Activated CD4-positive, alpha-beta T cell treated with anti-CD3 and anti-CD28 coated beads for 36 hours (primary cell): ENCODE measurements at regions not wholly inside any gene's neighbourhood (a gene's known extent, or its start where the extent isn't known, plus 50 kb on each side); places are given as distances from the start of the nearest gene placed in this dataset.

Source experiments
- ATAC-seq: fragments of 200-7000 bp; cut with Tn5 transposase; one replicate; pipeline ENCODE4 v1.10.0; 2021; ENCODE audit warnings: mild to moderate bottlenecking, moderate library complexity
- CTCF ChIA-PET: fragments of 350-600 bp; sonication (Branson Sonifier 250); formaldehyde crosslinking; loops from one replicate; lab custom pipeline; 2021; ENCODE audit warnings: antibody characterized with exemption; lab: Charles Lee
- POLR2A ChIA-PET: fragments of 350-600 bp; sonication (Branson Sonifier 250); formaldehyde crosslinking; loops from one replicate; lab custom pipeline; 2021; ENCODE audit warnings: antibody characterized with exemption, inconsistent platforms; lab: Charles Lee
- DNase-seq: peaks from one replicate; pipeline ENCODE4 v3.0.0-alpha.2; 2020
- H3K27ac Mint-ChIP-seq: one replicate; pipeline ENCODE4 v1.8.0; 2021; ENCODE audit warnings: mixed read lengths
- H3K27me3 Mint-ChIP-seq: one replicate; pipeline ENCODE4 v1.8.0; 2021; ENCODE audit warnings: mixed read lengths
- H3K36me3 Mint-ChIP-seq: one replicate; pipeline ENCODE4 v1.8.0; 2021; ENCODE audit warnings: low read depth, mixed read lengths
- H3K4me1 Mint-ChIP-seq: one replicate; pipeline ENCODE4 v1.8.0; 2021; ENCODE audit warnings: mixed read lengths
- H3K4me3 Mint-ChIP-seq: one replicate; pipeline ENCODE4 v1.8.0; 2021; ENCODE audit warnings: mild to moderate bottlenecking, moderate library complexity, mixed read lengths
- H3K9me3 Mint-ChIP-seq: one replicate; pipeline ENCODE4 v1.8.0; 2021; ENCODE audit warnings: low read depth, mixed read lengths
- intact Hi-C, 2 experiments: fragments of 100-400 bp; cut with DNase I in 1 of 2; cut with micrococcal nuclease in 1 of 2; formaldehyde crosslinking; loops; one replicate each; pipeline versions ENCODE4 v1.14.2 to v1.15.1; 2022 to 2024; cut with DNase I, micrococcal nuclease

DNA sequence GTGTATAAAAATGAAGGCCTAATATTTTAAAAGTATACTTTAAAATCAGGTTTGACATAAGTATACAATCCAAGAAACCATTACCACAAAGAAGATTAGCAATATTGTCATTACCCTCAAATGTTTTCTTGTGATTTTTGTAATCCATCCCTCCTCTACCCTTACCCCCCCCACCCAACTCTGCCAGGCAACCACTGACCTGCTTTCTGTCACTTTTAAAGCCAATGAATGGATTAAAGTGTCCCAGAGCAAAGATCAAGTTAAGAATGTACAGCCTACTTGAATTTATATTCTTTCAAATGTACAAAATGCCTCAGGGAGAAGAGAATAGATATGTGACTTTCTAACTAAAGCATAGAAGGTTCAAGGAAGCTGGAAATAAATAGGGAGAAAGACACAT lies 1038.8 kb upstream of the GBE1 start:
- no peaks in the 10 kb centered on the region for H3K4me1 Mint-ChIP-seq
- intact Hi-C loops: no loop called here
- no peaks in the 10 kb centered on the region for H3K27me3 Mint-ChIP-seq
- DNase-seq (no peak), ATAC-seq (no peak)
- H3K9me3 Mint-ChIP-seq: peaks cover 10% of the 10 kb centered on the region
- H3K4me3 Mint-ChIP-seq: no peak overlapping the region
- no peaks in the 10 kb centered on the region for H3K36me3 Mint-ChIP-seq
- H3K27ac Mint-ChIP-seq: no peak overlapping the region
- ChIA-PET CTCF (interaction anchor here (0.7 kb wide), 1 partner anchor 1324 kb away, joined by 3 read pairs; no protein-coding TSS in a partner anchor), POLR2A (no interaction called here)

DNA sequence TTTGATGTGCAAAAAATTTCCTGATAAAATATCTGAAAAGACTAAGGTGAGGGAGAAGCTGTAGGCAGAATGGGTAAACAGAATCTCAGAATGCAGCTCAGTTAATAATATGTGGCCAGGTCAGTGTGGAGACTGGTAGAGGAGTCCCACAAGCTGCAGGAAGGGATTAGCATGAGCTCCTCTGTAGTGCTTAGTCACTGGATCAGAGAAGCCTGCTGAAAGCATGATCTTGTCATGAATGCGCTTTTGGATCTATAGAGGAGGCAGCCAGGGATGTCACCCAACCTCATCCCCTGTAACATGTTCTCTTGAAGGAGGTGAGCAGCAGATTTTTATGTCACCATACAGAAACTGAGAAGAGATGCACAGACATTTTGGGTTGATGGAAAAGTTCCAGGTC lies 1035.3 kb upstream of the GBE1 start:
- no peaks in the 10 kb centered on the region for H3K36me3 Mint-ChIP-seq
- H3K4me1 Mint-ChIP-seq: no peaks in the 10 kb centered on the region
- no peak for DNase-seq
- ChIA-PET CTCF (no interaction called here), POLR2A (no interaction called here)
- H3K9me3 Mint-ChIP-seq: peaks cover 10% of the 10 kb centered on the region
- intact Hi-C loops: no loop called here
- no peak for ATAC-seq
- H3K27me3 Mint-ChIP-seq: no peaks in the 10 kb centered on the region
- no peak overlapping the region for H3K27ac Mint-ChIP-seq
- no peak overlapping the region for H3K4me3 Mint-ChIP-seq

DNA sequence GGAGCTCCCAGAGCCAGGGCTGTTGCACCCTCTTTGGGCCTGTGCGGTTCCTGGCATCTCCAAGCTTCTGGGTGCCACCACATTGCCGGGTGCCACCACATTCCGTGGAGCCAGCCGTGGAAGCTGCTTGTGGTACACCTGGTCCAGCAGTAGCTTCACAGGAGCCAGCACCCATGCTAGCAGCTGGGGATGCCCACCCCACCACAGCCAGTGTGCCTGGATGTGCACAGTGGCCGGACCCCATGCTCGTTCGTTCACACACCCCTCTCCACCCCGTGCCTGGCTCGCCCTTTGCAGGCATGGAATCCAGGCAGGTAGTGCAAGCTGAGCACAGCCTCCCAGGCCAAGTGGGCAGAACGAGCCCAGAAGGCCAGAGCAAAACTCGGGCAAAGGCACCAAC lies 1029.8 kb upstream of the GBE1 start:
- H3K27me3 Mint-ChIP-seq: no peaks in the 10 kb centered on the region
- no peak overlapping the region for H3K27ac Mint-ChIP-seq
- DNase-seq (no peak), ATAC-seq (no peak)
- no peak overlapping the region for H3K4me3 Mint-ChIP-seq
- no peaks in the 10 kb centered on the region for H3K4me1 Mint-ChIP-seq
- no peaks in the 10 kb centered on the region for H3K36me3 Mint-ChIP-seq
- intact Hi-C loops: no loop called here
- POLR2A ChIA-PET: no interaction called here
- CTCF ChIA-PET: no interaction called here
- H3K9me3 Mint-ChIP-seq: peaks cover 5% of the 10 kb centered on the region

DNA sequence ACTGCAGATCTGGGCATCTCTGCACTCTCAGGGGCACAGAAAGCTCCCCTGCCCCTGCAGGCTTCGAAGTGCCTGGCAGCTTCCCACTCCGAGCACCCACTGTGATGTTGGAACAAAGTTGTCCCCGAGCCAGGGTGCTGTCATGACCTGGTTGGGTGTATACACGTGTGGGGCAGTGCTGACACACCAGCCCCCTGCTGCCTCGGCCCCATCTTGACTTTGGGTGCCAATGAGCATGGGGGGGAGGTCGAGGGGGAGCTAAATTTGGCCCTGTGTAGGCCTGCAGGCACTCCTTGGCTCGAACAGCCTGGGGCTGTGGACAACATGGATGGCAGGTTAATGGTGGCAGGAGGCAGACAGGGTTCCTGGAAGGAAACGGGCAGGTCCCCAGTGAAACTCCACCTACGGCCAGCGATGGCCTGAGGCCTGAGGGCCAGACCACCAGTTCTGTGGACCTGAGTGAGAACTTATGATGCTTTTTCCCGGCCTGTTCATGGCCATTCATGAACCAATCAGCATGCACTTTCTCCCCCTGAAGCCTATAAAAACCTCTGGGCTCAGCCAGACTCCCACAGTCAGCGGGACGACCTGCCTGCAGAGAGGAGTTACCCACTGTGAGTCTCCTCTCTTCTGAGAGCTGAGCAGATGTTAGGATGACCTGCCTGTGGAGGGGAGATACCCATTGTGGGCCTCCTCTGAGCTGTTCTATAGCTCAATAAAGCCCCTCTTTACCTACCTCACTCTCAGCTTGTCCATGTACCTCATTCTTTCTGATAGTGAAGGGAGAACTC lies 1029.1 kb upstream of the GBE1 start:
- Mint-ChIP-seq H3K4me3 (no peak overlapping the region), H3K9me3 (peaks cover 5% of the 10 kb centered on the region), H3K27me3 (no peaks in the 10 kb centered on the region), H3K4me1 (no peaks in the 10 kb centered on the region), H3K27ac (no peak overlapping the region), H3K36me3 (no peaks in the 10 kb centered on the region)
- DNase-seq: no peak
- ChIA-PET CTCF (no interaction called here), POLR2A (no interaction called here)
- intact Hi-C loops: no loop called here
- ATAC-seq: no peak

DNA sequence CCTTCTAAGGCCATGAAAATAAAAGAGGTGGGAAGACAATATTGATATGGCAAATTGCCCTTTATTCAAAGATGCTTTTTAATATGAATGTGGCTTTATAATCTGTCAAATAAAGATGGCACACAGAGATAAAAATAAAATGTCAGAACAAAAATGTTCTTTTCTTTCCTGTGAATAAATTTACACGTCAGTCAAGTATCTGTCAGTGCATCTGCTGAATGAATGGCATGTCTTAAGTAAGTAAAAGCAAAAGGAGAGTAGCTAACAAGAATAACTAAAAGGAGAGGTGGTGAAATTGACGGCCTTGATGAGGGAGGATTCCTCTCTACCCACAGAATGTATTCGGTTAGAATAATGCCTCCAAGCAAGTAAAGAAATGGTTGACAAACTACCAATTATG lies 1021.7 kb upstream of the GBE1 start:
- H3K4me3 Mint-ChIP-seq: no peak overlapping the region
- intact Hi-C loops: no loop called here
- ChIA-PET POLR2A (no interaction called here), CTCF (no interaction called here)
- H3K9me3 Mint-ChIP-seq: peaks cover 5% of the 10 kb centered on the region
- no peak overlapping the region for H3K27ac Mint-ChIP-seq
- DNase-seq (no peak), ATAC-seq (no peak)
- H3K4me1 Mint-ChIP-seq: no peaks in the 10 kb centered on the region
- no peaks in the 10 kb centered on the region for H3K27me3 Mint-ChIP-seq
- no peaks in the 10 kb centered on the region for H3K36me3 Mint-ChIP-seq

DNA sequence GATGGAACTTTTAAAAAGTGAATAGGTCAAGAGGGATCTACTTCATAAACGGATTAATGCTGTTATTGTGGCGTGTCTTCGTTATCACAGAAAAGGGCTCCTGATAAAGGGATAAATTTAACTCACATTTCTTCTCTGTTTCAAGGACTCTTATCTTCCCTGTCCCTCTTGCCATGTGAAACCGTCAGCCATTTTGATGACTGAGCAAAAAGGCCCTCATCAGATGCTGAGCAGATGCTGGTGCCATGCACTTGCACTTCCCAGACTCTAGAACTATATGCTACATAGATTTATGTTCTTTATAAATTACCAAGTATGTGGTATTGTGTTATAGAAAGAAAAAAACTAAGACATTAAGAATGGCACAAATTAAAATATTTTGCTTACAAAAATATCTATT lies 1011.8 kb upstream of the GBE1 start:
- H3K9me3 Mint-ChIP-seq: peaks cover 11% of the 10 kb centered on the region
- H3K4me3 Mint-ChIP-seq: no peak overlapping the region
- intact Hi-C loops: no loop called here
- no peak overlapping the region for H3K27ac Mint-ChIP-seq
- H3K4me1 Mint-ChIP-seq: no peaks in the 10 kb centered on the region
- ATAC-seq: no peak
- ChIA-PET POLR2A (no interaction called here), CTCF (no interaction called here)
- no peaks in the 10 kb centered on the region for H3K27me3 Mint-ChIP-seq
- no peak for DNase-seq
- H3K36me3 Mint-ChIP-seq: no peaks in the 10 kb centered on the region

DNA sequence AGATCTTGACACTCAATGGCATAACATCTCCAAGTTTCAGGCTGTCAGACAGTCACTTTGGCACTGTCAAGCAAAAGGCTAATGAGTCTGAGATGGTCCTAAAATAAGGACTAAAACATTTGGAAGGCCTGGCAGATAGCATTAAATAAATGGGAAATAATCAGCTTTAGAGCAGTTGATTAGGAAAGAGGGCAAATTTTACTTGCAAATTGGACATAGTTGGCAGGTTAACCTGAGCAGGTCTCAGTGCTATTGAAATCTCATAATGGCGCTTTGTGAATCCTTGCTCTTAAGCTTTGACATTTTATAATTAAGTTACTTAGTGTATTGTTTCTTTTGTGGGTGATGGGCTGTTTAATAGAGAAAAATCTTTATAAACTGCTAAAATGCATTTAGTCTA lies 1003.1 kb upstream of the GBE1 start:
- Mint-ChIP-seq H3K4me1 (no peaks in the 10 kb centered on the region), H3K27ac (no peak overlapping the region), H3K27me3 (no peaks in the 10 kb centered on the region), H3K36me3 (no peaks in the 10 kb centered on the region), H3K9me3 (peaks cover 2% of the 10 kb centered on the region), H3K4me3 (no peak overlapping the region)
- ChIA-PET CTCF (no interaction called here), POLR2A (no interaction called here)
- intact Hi-C loops: no loop called here
- DNase-seq (no peak), ATAC-seq (no peak)

DNA sequence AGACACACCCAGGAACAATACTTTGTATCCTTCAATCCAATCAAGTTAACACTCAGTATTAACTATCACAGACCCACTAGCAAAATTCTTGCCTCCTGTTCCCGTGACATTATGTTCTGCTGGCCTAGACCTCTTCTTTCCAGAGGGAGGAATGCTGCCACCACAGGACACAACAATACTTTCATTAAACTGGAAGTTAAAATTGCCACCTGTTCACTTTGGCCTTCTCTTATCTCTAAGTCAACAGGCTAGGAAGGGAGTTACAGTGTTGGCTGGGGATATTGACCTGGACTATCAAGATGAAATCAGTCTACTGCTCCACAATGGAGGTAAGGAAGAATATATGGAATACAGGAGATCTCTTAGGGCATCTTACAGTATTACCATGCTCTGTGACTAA lies 1000.4 kb upstream of the GBE1 start:
- POLR2A ChIA-PET: no interaction called here
- peaks cover 2% of the 10 kb centered on the region for H3K9me3 Mint-ChIP-seq
- H3K4me3 Mint-ChIP-seq: no peak overlapping the region
- CTCF ChIA-PET: no interaction called here
- no peaks in the 10 kb centered on the region for H3K36me3 Mint-ChIP-seq
- H3K4me1 Mint-ChIP-seq: no peaks in the 10 kb centered on the region
- intact Hi-C loops: no loop called here
- no peak for DNase-seq
- no peaks in the 10 kb centered on the region for H3K27me3 Mint-ChIP-seq
- H3K27ac Mint-ChIP-seq: no peak overlapping the region
- no peak for ATAC-seq

DNA sequence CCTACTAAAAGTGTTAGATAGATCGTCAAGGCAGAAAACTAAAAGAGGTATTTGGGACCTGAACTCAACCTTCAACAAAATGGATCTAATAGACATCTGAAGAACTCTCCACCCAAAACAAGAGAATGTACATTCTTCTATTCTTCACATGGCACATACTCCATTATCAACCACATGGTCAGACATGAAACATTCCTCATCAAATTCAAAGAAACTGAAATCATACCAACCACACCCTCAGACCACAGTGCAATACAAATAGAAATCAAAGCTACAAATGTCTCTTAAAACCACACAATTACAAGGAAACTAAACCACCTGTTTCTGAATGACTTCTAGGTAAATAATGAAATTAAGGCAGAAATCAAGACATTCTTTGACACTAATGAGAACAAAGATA lies 984.1 kb upstream of the GBE1 start:
- Mint-ChIP-seq H3K4me3 (no peak overlapping the region), H3K36me3 (no peaks in the 10 kb centered on the region)
- no peak for DNase-seq

DNA sequence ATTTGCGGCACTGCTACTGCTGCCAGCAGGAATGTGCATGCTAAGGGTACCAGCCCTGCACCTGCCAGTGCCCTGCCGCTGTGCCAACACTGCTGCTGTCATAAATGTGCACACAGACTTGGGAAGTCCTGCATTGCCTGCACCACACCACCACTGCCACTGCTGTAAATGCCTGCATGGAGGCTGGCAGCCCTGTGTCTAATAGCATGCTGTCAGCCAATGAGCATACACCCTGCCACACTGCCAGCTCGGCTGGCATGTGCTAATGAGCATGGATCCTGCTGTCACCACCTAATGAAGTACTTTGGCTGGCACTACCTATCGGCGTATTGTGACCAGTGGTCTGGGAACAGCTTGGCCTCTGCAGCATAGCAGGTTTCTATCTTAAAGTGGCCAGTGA lies 981.8 kb upstream of the GBE1 start:
- POLR2A ChIA-PET: no interaction called here

More for the DNA sequence above, 984.1 kb upstream of the GBE1 start:
- no peaks in the 10 kb centered on the region for H3K4me1 Mint-ChIP-seq
- H3K27ac Mint-ChIP-seq: no peak overlapping the region
- ATAC-seq: no peak
- ChIA-PET CTCF (no interaction called here), POLR2A (no interaction called here)
- peaks cover 3% of the 10 kb centered on the region for H3K9me3 Mint-ChIP-seq
- intact Hi-C loops: no loop called here
- no peaks in the 10 kb centered on the region for H3K27me3 Mint-ChIP-seq

DNA sequence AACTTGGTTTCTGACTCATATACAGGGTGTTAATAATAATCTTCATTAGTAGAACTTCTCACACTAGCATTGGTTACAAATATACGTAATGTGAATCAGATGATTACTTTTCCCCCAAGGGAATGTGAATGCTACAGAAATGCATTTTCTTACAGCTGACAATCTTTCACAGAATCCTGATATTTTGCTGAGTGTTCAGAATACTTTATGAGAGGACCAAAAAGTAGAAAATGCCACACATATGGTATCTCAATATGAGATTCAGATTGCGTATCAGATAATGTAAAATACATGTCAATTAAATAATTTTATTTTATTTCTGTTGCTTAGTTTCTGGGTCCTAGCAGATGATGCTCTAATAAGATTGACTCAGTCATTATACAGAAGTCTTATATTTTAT lies 979.9 kb upstream of the GBE1 start:
- DNase-seq: no peak
- H3K27me3 Mint-ChIP-seq: no peaks in the 10 kb centered on the region
- POLR2A ChIA-PET: no interaction called here
- CTCF ChIA-PET: no interaction called here
- H3K4me3 Mint-ChIP-seq: no peak overlapping the region
- intact Hi-C loops: no loop called here
- no peaks in the 10 kb centered on the region for H3K4me1 Mint-ChIP-seq
- no peak for ATAC-seq
- H3K9me3 Mint-ChIP-seq: peaks cover 3% of the 10 kb centered on the region
- H3K27ac Mint-ChIP-seq: no peak overlapping the region
- H3K36me3 Mint-ChIP-seq: no peaks in the 10 kb centered on the region

More for the DNA sequence above, 981.8 kb upstream of the GBE1 start:
- CTCF ChIA-PET: no interaction called here
- intact Hi-C loops: no loop called here
- Mint-ChIP-seq H3K36me3 (no peaks in the 10 kb centered on the region), H3K4me1 (no peaks in the 10 kb centered on the region), H3K27me3 (no peaks in the 10 kb centered on the region), H3K27ac (no peak overlapping the region), H3K4me3 (no peak overlapping the region), H3K9me3 (peaks cover 3% of the 10 kb centered on the region)
- ATAC-seq (no peak), DNase-seq (no peak)

DNA sequence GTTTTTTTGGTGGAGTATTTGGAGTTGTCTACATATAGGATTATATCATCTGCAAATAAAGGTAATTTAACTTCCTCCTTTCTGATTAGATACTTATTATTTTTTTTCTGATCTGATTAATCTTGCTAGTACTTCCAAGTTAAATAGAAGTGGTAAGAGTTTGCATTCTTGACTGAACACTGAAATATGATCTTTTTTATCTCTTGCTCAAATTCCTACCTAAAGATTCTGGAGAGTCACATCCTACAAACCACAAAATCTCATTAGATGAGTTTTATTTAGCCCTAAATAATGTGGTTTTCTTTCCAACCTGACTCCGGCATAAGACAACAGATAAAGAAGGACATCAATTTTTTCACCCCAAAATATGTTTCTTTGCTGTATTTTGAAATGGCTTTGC lies 977.9 kb upstream of the GBE1 start:
- Mint-ChIP-seq H3K9me3 (peaks cover 1% of the 10 kb centered on the region), H3K27ac (no peak overlapping the region), H3K4me3 (no peak overlapping the region), H3K36me3 (no peaks in the 10 kb centered on the region), H3K27me3 (no peaks in the 10 kb centered on the region), H3K4me1 (no peaks in the 10 kb centered on the region)
- DNase-seq: no peak
- ChIA-PET CTCF (no interaction called here), POLR2A (no interaction called here)
- intact Hi-C loops: no loop called here
- ATAC-seq: no peak
